HG03039 (cell line): ENCODE measurements at regions not wholly inside any gene's neighbourhood (a gene's known extent, or its start where the extent isn't known, plus 50 kb on each side); places are given as distances from the start of the nearest gene placed in this dataset.
"Not testable (repeated sequence)": the region's sequence is repeated elsewhere in the genome, so short reads cannot be mapped to it uniquely, and the experiment has no call there.

Experiments used
- ATAC-seq: cut with Tn5 transposase; IDR thresholded peaks from one replicate; pipeline ENCODE4 v1.9.1; 2021; ENCODE audit warnings: mild to moderate bottlenecking, moderate library complexity; ENCODE audit not compliant: unreplicated experiment

DNA sequence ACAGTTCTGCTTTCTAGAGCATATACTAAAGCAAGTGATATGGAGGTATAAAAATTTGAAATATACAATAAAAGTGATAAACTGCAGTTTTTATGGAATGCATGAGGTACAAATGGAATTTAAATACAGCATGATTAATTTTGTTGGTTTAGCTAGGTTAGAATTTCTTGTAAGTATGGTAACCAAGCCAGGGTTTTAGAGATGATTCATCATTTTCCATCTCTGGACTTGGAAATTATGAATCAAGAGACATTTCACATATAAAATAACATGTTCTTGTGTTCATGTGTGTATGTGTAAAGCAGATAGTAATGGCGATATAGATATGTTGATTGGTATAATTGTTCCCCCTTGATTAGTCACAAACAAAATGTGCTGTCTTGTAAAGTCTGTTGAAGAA, 1219.8 kb downstream of the CDH8 start:
- ATAC-seq, result no peak

GRCh38 chr16:60815865-60816264, 1220.4 kb downstream of the CDH8 start:
- no peak for ATAC-seq

DNA sequence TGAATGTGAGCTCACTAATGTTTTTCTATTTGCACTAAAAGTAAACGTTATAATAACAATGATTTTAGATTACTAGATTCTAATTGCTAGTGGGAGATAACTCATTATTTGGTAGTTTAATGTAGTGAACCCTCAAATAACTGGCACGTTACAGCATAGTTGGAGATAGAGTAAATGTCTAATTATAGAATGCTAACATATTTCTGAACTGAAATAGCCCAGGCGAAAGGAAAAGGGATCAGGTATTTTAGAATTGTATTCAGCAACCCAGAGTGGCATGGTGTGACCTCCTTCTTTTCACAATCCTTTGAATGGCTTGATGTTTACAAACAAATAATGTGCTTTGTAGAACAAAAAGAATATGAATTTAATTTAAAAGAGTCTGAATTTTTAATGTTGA, 1221.2 kb downstream of the CDH8 start:
- no peak for ATAC-seq

DNA sequence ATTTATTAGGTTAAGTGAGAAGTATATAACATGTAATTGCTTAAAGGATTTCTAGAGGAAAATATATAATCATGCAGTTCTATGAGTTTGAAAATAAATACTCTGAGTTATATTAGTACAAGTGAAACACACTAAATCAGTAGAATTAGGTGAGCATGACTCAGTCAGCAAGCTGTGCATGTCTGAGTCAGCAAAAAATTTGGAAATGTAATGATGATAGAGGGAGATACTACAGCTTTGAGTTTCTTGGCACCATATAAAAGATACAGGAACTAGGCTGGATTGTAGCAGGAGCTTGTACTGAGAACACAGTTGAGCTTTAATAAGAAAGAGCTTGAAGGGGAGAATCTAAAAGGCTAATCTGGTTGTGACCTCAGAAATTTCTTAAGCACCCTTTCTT, 1224.6 kb downstream of the CDH8 start:
- ATAC-seq, result no peak

- ATAC-seq, result no peak
These were observed 1225.1 kb downstream of the CDH8 start for GRCh38 chr16:60811051-60811608.

GRCh38 chr16:60810250-60810649, 1226.0 kb downstream of the CDH8 start:
- ATAC-seq, result no peak

DNA sequence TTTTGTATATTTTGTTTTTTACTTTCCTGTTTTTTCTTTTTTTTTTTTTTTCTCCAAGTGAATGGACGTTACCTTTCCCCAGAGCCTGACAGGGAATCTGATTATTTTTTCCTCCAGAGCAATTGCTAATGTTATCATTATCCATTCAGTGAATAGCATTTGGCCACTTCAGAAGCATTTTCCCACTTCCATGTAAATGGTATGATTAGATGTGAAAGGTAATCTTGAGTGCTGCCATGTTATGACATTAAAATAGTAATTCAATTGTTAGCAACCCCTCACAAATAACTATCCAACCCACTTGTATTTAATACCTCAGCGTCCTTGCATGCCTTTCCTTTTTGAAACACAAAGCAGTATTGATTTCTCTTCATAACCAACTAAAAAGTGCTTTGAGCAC, 1243.8 kb downstream of the CDH8 start:
- ATAC-seq, result no peak

DNA sequence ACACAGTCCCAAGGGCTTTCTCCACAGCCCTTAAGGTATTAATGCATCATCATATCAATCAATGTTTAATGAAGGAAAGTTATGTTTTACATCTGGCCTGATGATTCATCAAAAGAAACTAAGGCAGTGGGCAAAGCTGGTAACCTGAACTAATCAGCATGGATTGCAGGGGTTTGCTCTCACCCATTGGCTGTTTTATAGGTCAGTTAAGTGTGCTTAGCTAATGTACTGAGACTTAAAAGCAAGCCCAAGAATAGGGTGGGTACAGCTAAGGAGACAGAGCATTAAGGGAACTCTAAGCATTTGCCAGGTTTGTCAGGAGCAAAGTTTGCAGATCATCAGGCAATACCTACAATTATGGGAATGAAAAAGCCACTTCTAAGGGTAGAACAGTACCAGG, 1247.6 kb downstream of the CDH8 start:
- ATAC-seq, result no peak

- no peak for ATAC-seq
These were observed 1260.0 kb downstream of the CDH8 start for GRCh38 chr16:60776281-60776680.

GRCh38 chr16:60771138-60771537, 1265.1 kb downstream of the CDH8 start:
- ATAC-seq, result no peak

DNA sequence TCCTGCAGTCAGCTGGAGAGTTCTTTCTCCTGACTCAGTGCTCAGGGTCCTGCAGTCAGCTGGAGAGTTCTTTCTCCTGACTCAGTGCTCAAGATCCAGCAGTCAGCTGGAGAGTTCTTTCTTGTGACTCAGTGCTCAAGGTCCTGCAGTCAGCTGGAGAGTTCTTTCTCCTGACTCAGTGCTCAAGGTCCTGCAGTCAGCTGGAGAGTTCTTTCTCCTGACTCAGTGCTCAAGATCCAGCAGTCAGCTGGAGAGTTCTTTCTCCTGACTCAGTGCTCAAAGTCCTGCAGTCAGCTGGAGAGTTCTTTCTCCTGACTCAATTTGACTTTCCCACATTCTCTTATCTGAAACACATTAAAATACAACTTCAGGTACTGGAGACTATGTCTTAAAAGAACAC, 1265.9 kb downstream of the CDH8 start:
- ATAC-seq, result not testable (repeated sequence)

DNA sequence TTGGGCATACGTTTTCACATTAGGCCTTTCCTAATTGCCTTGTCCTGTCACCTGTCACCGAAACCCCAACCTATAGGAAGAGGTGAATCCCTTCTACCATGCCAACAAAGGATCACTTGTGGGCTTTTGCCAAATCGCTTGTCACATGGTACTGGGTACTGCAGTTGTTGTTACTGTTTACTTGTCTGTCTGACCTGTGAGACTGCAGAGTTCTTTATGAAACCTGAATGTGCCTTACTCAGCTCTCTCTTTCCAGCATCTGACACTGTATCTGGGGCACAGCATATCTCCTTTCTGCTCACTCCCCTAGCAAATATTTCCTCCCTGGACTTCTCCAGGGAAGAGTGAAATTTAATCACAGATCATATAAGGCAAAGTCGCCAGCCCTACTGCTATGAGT, 1272.4 kb downstream of the CDH8 start:
- no peak for ATAC-seq

GRCh38 chr16:60755907-60756306, 1280.3 kb downstream of the CDH8 start:
- no peak for ATAC-seq

- no peak for ATAC-seq
These were observed 1287.9 kb downstream of the CDH8 start for GRCh38 chr16:60748366-60748765.

- no peak for ATAC-seq
These were observed 1292.0 kb downstream of the CDH8 start for GRCh38 chr16:60744198-60744597.

DNA sequence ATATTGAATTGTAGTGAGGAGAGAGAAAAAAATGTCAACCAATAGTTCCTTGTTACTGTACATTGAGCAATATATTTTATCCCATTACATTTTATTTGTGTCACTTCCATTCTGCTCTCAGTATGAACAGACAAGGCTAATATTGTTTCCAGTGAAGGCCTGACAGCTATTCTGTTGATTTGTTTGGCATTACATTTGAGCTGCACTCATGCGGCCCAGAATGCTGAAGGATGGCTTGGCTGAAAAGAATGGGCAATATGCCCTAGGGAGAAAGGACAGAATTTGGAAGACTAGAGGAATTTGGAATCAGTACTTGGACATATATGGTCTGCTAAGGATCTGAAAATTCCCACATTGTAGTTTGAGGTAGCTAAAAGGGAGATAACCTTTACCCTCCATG, 1294.4 kb downstream of the CDH8 start:
- ATAC-seq, result no peak

DNA sequence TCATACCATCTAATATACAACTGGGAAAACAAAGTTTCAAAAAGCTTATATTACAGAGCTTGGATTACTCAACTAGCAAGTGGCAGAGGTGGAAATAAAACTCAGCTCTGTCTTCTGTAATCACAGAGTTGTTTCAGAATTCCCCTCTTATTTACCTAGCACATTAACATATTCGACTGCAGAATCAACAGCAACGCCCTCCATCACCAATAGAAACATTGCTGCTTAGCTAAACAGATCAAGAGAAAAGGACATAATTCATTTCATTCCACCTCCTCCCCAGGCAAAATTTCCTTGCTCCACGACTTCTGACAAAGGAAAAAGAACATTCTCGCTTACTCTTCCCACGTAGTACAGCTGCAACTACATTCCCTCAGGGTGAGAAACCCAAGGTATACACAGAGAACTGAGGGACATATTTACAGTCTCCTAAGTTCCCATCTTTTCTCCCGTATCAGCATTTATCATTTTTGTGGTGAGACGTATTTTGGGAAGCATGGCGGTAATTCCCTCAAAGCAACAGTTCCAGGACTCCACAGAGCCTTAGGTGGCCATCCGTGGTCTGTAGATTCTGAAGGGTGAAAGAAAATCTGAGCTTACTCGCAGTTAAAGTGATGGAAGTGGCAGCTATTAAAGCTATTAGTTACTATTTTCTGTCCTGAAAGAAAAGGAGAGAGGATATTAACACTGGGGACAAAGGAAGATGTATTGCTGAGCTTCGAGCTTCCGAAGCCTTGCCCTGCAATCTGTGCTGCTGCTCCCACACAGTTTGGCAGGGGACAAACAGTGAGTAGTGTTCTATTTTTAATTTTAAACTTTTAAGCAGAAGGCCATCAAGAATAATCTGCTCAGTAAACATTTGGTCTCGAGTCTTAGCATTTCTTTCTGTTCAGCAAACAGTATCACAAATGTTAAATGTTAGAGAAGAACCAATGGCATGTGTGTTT, 1296.2 kb downstream of the CDH8 start:
- no peak for ATAC-seq

DNA sequence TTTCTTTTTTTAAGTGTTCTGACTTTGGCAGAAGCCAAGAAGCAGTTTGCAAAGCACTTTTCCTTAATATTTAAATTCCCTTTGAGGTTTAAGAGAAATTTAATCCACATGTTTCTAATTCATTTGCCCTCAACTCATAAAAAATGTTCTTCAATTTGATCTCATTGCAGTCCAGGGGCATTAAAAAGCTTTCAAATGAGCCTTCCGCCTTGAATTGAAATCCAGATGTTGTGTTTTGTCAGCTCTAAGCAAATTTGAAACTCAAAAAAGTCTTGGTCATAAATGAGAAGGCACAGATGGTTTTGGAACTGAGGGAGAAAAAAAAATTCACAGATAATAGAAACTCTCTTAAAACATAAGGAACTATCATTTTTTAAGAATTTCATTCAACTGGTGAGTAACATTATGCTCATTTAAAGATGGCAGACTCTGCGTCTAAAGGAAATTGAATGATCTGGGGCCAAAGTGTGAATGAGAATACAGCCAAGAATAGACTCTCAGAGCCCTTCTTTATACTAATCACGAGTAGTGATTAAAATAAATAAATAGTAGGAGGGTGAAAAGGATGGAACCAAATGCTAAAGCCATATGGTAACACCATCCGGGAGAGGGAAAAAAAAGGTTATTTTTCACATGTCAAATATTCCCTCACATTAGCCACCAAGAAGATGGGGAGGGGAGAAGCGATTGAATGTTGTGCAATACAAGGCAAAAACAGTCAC, 1304.7 kb downstream of the CDH8 start:
- ATAC-seq, result no peak

DNA sequence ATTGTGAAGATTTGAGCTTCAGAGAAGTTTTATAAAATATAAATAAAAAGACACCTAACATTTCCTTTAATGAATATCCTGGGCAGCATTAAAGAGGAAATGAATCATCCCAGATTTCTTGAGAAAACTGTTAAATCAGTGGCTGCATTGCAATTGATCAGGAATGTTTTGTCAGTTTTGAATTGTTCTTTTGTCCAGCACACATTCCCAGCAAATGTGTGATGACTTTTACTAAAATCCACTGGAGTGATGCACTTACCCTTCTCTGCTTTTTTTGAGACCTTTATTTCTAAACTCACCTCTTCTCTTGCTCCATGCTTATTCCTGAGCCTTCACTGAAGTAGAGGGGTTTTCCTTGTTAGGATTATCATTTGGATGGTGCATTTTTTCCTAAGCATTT, 1307.2 kb downstream of the CDH8 start:
- no peak for ATAC-seq

- no peak for ATAC-seq
These were observed 1308.4 kb downstream of the CDH8 start for GRCh38 chr16:60727851-60728250.

DNA sequence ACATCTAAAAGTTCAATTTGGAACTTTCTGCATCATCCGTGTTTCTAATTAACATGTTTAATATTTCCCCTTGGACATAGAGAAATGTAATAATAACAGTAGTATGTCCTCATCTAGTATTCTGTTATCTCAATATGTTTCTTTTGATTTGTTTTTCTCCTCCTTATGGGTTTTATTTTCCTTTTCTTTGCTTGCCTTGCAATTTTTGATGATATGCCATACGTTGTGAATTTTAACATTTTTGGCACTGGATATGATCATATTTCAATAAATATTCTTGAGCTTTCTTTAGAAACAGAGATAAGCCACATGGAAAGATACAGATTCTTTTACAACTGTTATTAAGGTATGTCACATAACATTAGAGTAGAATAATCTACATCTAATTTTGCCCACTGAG, 1316.2 kb downstream of the CDH8 start:
- ATAC-seq, result no peak

DNA sequence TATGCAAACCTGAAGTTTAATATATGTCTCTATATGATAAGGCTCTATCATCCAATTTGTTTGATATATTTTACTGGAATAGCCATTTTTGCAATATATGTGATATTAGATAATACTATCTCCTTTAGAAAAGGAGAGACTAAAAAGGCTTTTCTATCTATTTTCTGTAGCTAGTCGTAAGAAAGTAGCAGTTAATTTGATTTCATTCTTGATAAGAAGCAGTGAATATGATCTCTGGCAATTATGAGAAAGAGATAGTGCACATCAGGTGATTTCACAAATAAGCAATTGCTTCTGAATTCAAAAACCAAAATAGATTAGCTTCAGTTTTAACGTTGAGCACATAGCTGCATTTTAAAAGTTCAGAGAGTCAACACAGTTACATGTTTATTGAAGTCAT, 1318.4 kb downstream of the CDH8 start:
- ATAC-seq, result no peak
